HepG2 (cell line): ENCODE measurements at regions not wholly inside any gene's neighbourhood (a gene's known extent, or its start where the extent isn't known, plus 50 kb on each side); places are given as distances from the start of the nearest gene placed in this dataset.

ENCODE experiments used
- ATAC-seq: fragments of 200-7000 bp; cut with Tn5 transposase; 3 replicates; pipeline ENCODE4 v1.9.1; 2020; ENCODE audit warnings: mild to moderate bottlenecking, moderate library complexity
- BruUV-seq: library from RNA; stranded (reverse); fragments of 400-500 nt; replicated peaks from 2 replicates; lab custom pipeline; 2021; lab: Mats Ljungman, UMichigan
- CTCF ChIA-PET: fragments of 300-600 bp; formaldehyde crosslinking; extraction: SDS; loops from one replicate; lab custom pipeline; 2021; ENCODE audit warnings: low total read pairs, inconsistent platforms, low intra/inter-chr PET ratio; lab: Yijun Ruan, JAX
- POLR2A ChIA-PET: fragments of 350-600 bp; sonication (Branson Sonifier 250); formaldehyde crosslinking; loops from one replicate; lab custom pipeline; 2020; ENCODE audit warnings: antibody characterized with exemption, inconsistent platforms; lab: Yijun Ruan, JAX
- DNase-seq: peaks from one replicate; pipeline ENCODE4 v3.0.0-alpha.2; 2015; ENCODE audit warnings: low spot score
- FAIRE-seq: peaks from 3 replicates; lab custom pipeline; 2011; peaks lifted over from hg19 to GRCh38; lab: Jason Lieb, UNC
- H2AFZ ChIP-seq: one replicate; pipeline ENCODE4 v1.6.1; 2011; ENCODE audit warnings: low read length, inconsistent platforms
- H3K27ac ChIP-seq: fragments of 300-600 bp; 3 replicates; pipeline ENCODE4 v1.8.0; 2011; ENCODE audit warnings: mixed run types, mild to moderate bottlenecking, mixed read lengths, low read length, inconsistent platforms; ENCODE audit not compliant: insufficient read depth; ENCODE audit errors: extremely low read length
- H3K27me3 ChIP-seq, 2 experiments: fragments of 200-600 bp in 1 of 2; 2 replicates in 1 of 2; 3 replicates in 1 of 2; pipeline versions ENCODE4 v1.6.0 to v1.8.0; 2011; ENCODE audit warnings: low read length in 2 of 2, mild to moderate bottlenecking in 2 of 2, moderate library complexity in 2 of 2, inconsistent platforms in 1 of 2; ENCODE audit not compliant: insufficient read depth in 2 of 2, control insufficient read depth in 1 of 2
- H3K36me3 ChIP-seq, 2 experiments: fragments of 200-600 bp in 1 of 2; replicated peaks in 1 of 2; 2 replicates in 1 of 2; 3 replicates in 1 of 2; pipeline versions ENCODE4 v1.5.1 to v1.8.0; 2011; ENCODE audit warnings: low read length in 2 of 2, inconsistent platforms in 1 of 2; ENCODE audit not compliant: insufficient read depth in 2 of 2, control insufficient read depth in 1 of 2
- H3K4me1 ChIP-seq: 2 replicates; pipeline ENCODE4 v1.5.1; 2012; ENCODE audit warnings: low read length, inconsistent platforms; ENCODE audit not compliant: insufficient read depth
- H3K4me2 ChIP-seq: 2 replicates; pipeline ENCODE4 v1.6.0; 2011; ENCODE audit warnings: low read depth, low read length, inconsistent platforms
- H3K4me3 ChIP-seq, 3 experiments: fragments of 200-600 bp in 1 of 3; sonication (generic), shearing (Covaris generic) in 1 of 3; replicated peaks in 1 of 3; 2 replicates each; pipeline ENCODE4 v1.5.1; 2011 to 2016; ENCODE audit warnings: low read length in 3 of 3, inconsistent platforms in 2 of 3, low read depth in 2 of 3, mild to moderate bottlenecking in 2 of 3, control low read depth in 1 of 3, mixed read lengths in 1 of 3; ENCODE audit not compliant: insufficient read depth in 1 of 3
- H3K79me2 ChIP-seq: one replicate; pipeline ENCODE4 v1.6.1; 2011; ENCODE audit warnings: low read length, inconsistent platforms; ENCODE audit not compliant: insufficient read depth
- H3K9ac ChIP-seq: 2 replicates; pipeline ENCODE4 v1.6.0; 2011; ENCODE audit warnings: mild to moderate bottlenecking, low read depth, low read length, inconsistent platforms; ENCODE audit not compliant: insufficient read depth
- H3K9me3 ChIP-seq: 2 replicates; pipeline ENCODE4 v1.5.1; 2012; ENCODE audit warnings: mild to moderate bottlenecking, low read length
- H4K20me1 ChIP-seq: 2 replicates; pipeline ENCODE4 v1.6.0; 2011; ENCODE audit warnings: inconsistent platforms, mild to moderate bottlenecking, low read length, moderate library complexity; ENCODE audit not compliant: insufficient read depth
- KLF12 ChIP-seq: sonication (generic); formaldehyde crosslinking; IDR thresholded peaks from 2 replicates; pipeline ENCODE4 v1.4.0; 2020; ENCODE audit warnings: missing genetic modification reagents, borderline replicate concordance
- MZF1 ChIP-seq: sonication (generic); formaldehyde crosslinking; IDR thresholded peaks from 2 replicates; pipeline ENCODE4 v1.8.1; 2023; ENCODE audit warnings: mild to moderate bottlenecking, missing genetic modification reagents, borderline replicate concordance
- PAWR ChIP-seq: sonication (generic); formaldehyde crosslinking; IDR thresholded peaks from 2 replicates; pipeline ENCODE4 v1.4.0; 2020; ENCODE audit warnings: missing genetic modification reagents, mild to moderate bottlenecking, borderline replicate concordance
- PITX1 ChIP-seq: sonication (generic); formaldehyde crosslinking; IDR thresholded peaks from 2 replicates; pipeline ENCODE4 v1.5.1; 2020; ENCODE audit warnings: mild to moderate bottlenecking, missing genetic modification reagents
- REXO4 ChIP-seq: sonication (generic); formaldehyde crosslinking; IDR thresholded peaks from 2 replicates; pipeline ENCODE4 v1.8.0; 2022; ENCODE audit warnings: missing genetic modification reagents, mild to moderate bottlenecking, borderline replicate concordance
- SATB2 ChIP-seq: sonication (generic); formaldehyde crosslinking; IDR thresholded peaks from 2 replicates; pipeline ENCODE4 v1.5.0; 2020; ENCODE audit warnings: missing genetic modification reagents
- ZFX ChIP-seq: sonication (generic); formaldehyde crosslinking; IDR thresholded peaks from 2 replicates; pipeline ENCODE4 v1.4.0; 2020; ENCODE audit warnings: mild to moderate bottlenecking, low read depth, missing genetic modification reagents, moderate library complexity
- ZIK1 ChIP-seq: sonication (generic); formaldehyde crosslinking; IDR thresholded peaks from 2 replicates; pipeline ENCODE4 v1.5.0; 2020; ENCODE audit warnings: mild to moderate bottlenecking, low read depth, missing genetic modification reagents, borderline replicate concordance
- ZNF510 ChIP-seq: sonication (generic); formaldehyde crosslinking; IDR thresholded peaks from 2 replicates; pipeline ENCODE4 v1.4.0; 2020; ENCODE audit warnings: low read depth, mild to moderate bottlenecking, missing genetic modification reagents
- ZNF761 ChIP-seq: sonication (generic); formaldehyde crosslinking; conservative IDR thresholded peaks from 2 replicates; pipeline ENCODE4 v1.4.0; 2020; ENCODE audit warnings: mild to moderate bottlenecking, missing genetic modification reagents
- WGBS: methylation state at CpG from one replicate; pipeline ENCODE4 v1.1.6; 2017; ENCODE audit warnings: low lambda C conversion rate; 5-methylcytosine and 5-hydroxymethylcytosine counted together
- in situ Hi-C: cut with HindIII; loops from 2 replicates; pipeline ENCODE4 v1.10.0; 2017; ENCODE audit warnings: low pct_unique_long_range_greater_than_20kb; ENCODE audit not compliant: extremely low pct_ligation_motif_present
- intact Hi-C: fragments of 100-400 bp; cut with micrococcal nuclease; formaldehyde crosslinking; loops from one replicate; pipeline ENCODE4 v1.10.0; 2022; ENCODE audit not compliant: unreplicated experiment
- TF ChIP-seq, protein P1 (sequence below): sonication (generic); formaldehyde crosslinking; IDR thresholded peaks from 2 replicates; pipeline ENCODE4 v1.5.0; 2020; ENCODE audit warnings: missing genetic modification reagents
- TF ChIP-seq, protein P2 (sequence below): sonication (generic); formaldehyde crosslinking; IDR thresholded peaks from 2 replicates; pipeline ENCODE4 v1.8.0; 2022; ENCODE audit warnings: mild to moderate bottlenecking, missing genetic modification reagents, borderline replicate concordance
- TF ChIP-seq, protein P3 (sequence below): sonication (generic); formaldehyde crosslinking; IDR thresholded peaks from 2 replicates; pipeline ENCODE4 v1.4.0; 2020; ENCODE audit warnings: mild to moderate bottlenecking, missing genetic modification reagents

DNA sequence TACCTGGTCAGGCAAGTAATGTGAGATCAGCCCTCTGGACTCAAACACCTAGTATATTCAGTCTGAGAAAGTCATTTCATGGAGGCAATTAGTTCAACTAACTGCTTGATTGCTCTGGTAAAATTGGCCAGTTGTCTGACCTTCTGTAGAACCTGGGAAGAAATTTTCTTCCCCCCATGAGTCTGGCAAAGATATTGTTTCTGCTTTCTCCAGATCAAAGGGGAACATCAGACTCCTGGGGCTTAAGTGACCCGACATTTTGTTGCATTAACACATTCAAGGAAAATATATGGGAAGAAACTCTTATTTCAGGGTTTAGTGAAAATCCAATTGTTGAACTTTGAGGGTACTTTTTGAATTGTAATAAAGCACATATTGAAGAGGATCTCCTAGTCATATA, 375.1 kb downstream of the SUCLG1 start:
- Histone ChIP-seq H3K27me3 (no peaks in the 10 kb centered on the region), H3K9me3 (no peaks in the 10 kb centered on the region), H3K9ac (no peak overlapping the region), H3K27ac (no peak overlapping the region), H2AFZ (no peak overlapping the region), H3K79me2 (no peaks in the 10 kb centered on the region), H3K4me3 (no peak overlapping the region), H3K36me3 (no peaks in the 10 kb centered on the region), H4K20me1 (no peaks in the 10 kb centered on the region), H3K4me1 (no peaks in the 10 kb centered on the region), H3K4me2 (no peak overlapping the region)
- in situ Hi-C loops (no loop called here), intact Hi-C loops (no loop called here)
- ATAC-seq, result no peak
- no peak for FAIRE-seq
- DNase-seq, result no peak
- 0% methylated on average over 1 of the region's 1 CpG for WGBS
- BruUV-seq, result no TSS peak
- ChIA-PET POLR2A (no interaction called here), CTCF (no interaction called here)
- TF ChIP-seq ZNF761 (CRISPR knock-in tag) (no peak), KLF12 (CRISPR knock-in tag) (no peak), REXO4 (CRISPR knock-in tag) (no peak)
- TF ChIP-seq, protein P1, sequence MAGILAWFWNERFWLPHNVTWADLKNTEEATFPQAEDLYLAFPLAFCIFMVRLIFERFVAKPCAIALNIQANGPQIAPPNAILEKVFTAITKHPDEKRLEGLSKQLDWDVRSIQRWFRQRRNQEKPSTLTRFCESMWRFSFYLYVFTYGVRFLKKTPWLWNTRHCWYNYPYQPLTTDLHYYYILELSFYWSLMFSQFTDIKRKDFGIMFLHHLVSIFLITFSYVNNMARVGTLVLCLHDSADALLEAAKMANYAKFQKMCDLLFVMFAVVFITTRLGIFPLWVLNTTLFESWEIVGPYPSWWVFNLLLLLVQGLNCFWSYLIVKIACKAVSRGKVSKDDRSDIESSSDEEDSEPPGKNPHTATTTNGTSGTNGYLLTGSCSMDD (CRISPR knock-in tag), result no peak

DNA sequence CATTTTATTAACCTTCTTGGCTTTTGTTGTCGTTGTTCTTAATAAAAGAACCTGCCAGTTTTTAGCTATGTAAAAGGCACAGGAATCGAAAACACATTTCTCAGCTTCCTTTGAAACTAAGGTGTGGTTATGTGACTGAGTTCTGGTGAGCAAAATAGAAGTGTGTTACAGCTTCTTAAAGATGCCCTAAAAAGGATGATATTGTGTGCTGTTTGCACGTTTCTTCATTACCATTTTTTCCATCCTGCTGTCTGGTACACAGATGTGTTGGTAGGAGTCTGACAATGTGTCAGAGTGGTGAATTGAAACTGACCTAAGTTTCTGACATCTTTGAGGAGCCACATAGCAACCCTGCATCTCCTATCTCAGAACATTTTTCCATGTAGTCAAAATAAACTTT, 380.6 kb downstream of the SUCLG1 start:
- no peaks in the 10 kb centered on the region for H3K27me3 ChIP-seq
- no peak overlapping the region for H2AFZ ChIP-seq
- WGBS, result 12% methylated on average over 3 of the region's 3 CpGs
- in situ Hi-C loops (no loop called here), intact Hi-C loops (loop anchor here (5.0 kb wide), 1 partner anchor 224 kb away; no protein-coding TSS in a partner anchor)
- H3K79me2 ChIP-seq, result no peaks in the 10 kb centered on the region
- H3K4me2 ChIP-seq, result no peak overlapping the region
- H3K9ac ChIP-seq, result no peak overlapping the region
- BruUV-seq, result no TSS peak
- ChIA-PET POLR2A (no interaction called here), CTCF (interaction anchor here (2.3 kb wide), 1 partner anchor 56 kb away, joined by 11 read pairs; no protein-coding TSS in a partner anchor)
- no peak for ATAC-seq
- no peaks in the 10 kb centered on the region for H3K4me1 ChIP-seq
- DNase-seq, result no peak
- FAIRE-seq, result no peak
- H4K20me1 ChIP-seq, result no peaks in the 10 kb centered on the region
- no peaks in the 10 kb centered on the region for H3K36me3 ChIP-seq
- no peaks in the 10 kb centered on the region for H3K9me3 ChIP-seq
- H3K4me3 ChIP-seq, result no peak overlapping the region
- no peak overlapping the region for H3K27ac ChIP-seq
- TF ChIP-seq ZNF510 (CRISPR knock-in tag) (no peak), PITX1 (CRISPR knock-in tag) (no peak), SATB2 (no peak), PAWR (no peak), ZIK1 (CRISPR knock-in tag) (no peak), MZF1 (no peak), ZFX (no peak)
- TF ChIP-seq, protein P2, sequence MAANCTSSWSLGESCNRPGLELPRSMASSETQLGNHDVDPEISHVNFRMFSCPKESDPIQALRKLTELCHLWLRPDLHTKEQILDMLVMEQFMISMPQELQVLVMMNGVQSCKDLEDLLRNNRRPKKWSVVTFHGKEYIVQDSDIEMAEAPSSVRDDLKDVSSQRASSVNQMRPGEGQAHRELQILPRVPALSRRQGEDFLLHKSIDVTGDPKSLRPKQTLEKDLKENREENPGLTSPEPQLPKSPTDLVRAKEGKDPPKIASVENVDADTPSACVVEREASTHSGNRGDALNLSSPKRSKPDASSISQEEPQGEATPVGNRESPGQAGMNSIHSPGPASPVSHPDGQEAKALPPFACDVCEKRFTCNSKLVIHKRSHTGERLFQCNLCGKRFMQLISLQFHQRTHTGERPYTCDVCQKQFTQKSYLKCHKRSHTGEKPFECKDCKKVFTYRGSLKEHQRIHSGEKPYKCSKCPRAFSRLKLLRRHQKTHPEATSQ (CRISPR knock-in tag), result no peak
- TF ChIP-seq, protein P3, sequence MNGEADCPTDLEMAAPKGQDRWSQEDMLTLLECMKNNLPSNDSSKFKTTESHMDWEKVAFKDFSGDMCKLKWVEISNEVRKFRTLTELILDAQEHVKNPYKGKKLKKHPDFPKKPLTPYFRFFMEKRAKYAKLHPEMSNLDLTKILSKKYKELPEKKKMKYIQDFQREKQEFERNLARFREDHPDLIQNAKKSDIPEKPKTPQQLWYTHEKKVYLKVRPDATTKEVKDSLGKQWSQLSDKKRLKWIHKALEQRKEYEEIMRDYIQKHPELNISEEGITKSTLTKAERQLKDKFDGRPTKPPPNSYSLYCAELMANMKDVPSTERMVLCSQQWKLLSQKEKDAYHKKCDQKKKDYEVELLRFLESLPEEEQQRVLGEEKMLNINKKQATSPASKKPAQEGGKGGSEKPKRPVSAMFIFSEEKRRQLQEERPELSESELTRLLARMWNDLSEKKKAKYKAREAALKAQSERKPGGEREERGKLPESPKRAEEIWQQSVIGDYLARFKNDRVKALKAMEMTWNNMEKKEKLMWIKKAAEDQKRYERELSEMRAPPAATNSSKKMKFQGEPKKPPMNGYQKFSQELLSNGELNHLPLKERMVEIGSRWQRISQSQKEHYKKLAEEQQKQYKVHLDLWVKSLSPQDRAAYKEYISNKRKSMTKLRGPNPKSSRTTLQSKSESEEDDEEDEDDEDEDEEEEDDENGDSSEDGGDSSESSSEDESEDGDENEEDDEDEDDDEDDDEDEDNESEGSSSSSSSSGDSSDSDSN (CRISPR knock-in tag), result no peak
